A549 (cell line): ENCODE measurements at regions not wholly inside any gene's neighbourhood (a gene's known extent, or its start where the extent isn't known, plus 50 kb on each side); places are given as distances from the start of the nearest gene placed in this dataset.

ENCODE experiments used
- ATAC-seq, 2 experiments: fragments of 200-7000 bp in 1 of 2; fragments of >200 bp in 1 of 2; cut with Nextera tagmentation in 1 of 2; cut with Tn5 transposase in 1 of 2; 3 replicates each; pipeline versions ENCODE4 v1.8.0 to v1.9.1; 2018 to 2020; ENCODE audit warnings: mild to moderate bottlenecking in 1 of 2, moderate library complexity in 1 of 2
- CTCF ChIA-PET: fragments of 300-600 bp; sonication (Branson Sonifier 250); formaldehyde crosslinking; extraction: SDS; loops from one replicate; lab custom pipeline; 2021; ENCODE audit warnings: antibody characterized with exemption, inconsistent platforms; lab: Yijun Ruan, JAX
- POLR2A ChIA-PET: fragments of 350-600 bp; formaldehyde crosslinking; extraction: SDS; loops from one replicate; lab custom pipeline; 2021; ENCODE audit warnings: antibody characterized with exemption, inconsistent platforms; lab: Yijun Ruan, JAX
- DNase-seq, 2 experiments: peaks; one replicate each; pipeline versions ENCODE4 v3.0.0 to v3.0.0-alpha.2; 2011 to 2016; ENCODE audit warnings: low read depth in 1 of 2, low spot score in 1 of 2
- FAIRE-seq: peaks from 2 replicates; lab custom pipeline; 2011; peaks lifted over from hg19 to GRCh38; lab: Jason Lieb, UNC
- H3K27ac ChIP-seq, 2 experiments: fragments of >200 bp; sonication (Bioruptor Twin); formaldehyde crosslinking; 3 replicates each; pipeline ENCODE4 v1.5.1; 2016 to 2017
- H3K4me1 ChIP-seq: fragments of >200 bp; sonication (Bioruptor Twin); formaldehyde crosslinking; 3 replicates; pipeline ENCODE4 v1.6.1; 2016
- H3K4me2 ChIP-seq: fragments of >200 bp; sonication (Bioruptor Twin); formaldehyde crosslinking; 3 replicates; pipeline ENCODE4 v1.6.1; 2016
- H3K4me3 ChIP-seq: fragments of >200 bp; sonication (Bioruptor Twin); formaldehyde crosslinking; 3 replicates; pipeline ENCODE4 v1.5.1; 2016
- H3K9me3 ChIP-seq: fragments of >200 bp; sonication (Bioruptor Twin); formaldehyde crosslinking; 3 replicates; pipeline ENCODE4 v1.6.1; 2016
- BHLHE40 ChIP-seq: IDR thresholded peaks from 2 replicates; pipeline ENCODE4 v1.6.1; 2012; ENCODE audit warnings: low read depth, low read length, inconsistent platforms
- EHF ChIP-seq: fragments of 250-450 bp; sonication (Bioruptor Pico); IDR thresholded peaks from 2 replicates; pipeline ENCODE4 v1.5.0; 2020; ENCODE audit warnings: mild to moderate bottlenecking
- EP300 ChIP-seq, 2 experiments: fragments of >200 bp; sonication (Bioruptor Twin); formaldehyde crosslinking; IDR thresholded peaks; 2 replicates in 1 of 2; 3 replicates in 1 of 2; pipeline ENCODE4 v1.6.1; 2016 to 2017
- FOSB ChIP-seq: fragments of 250-450 bp; sonication (Bioruptor Pico); IDR thresholded peaks from 2 replicates; pipeline ENCODE4 v1.5.0; 2020; ENCODE audit warnings: mild to moderate bottlenecking, moderate library complexity
- HOXA7 ChIP-seq: fragments of 250-450 bp; sonication (Bioruptor Pico); IDR thresholded peaks from 2 replicates; pipeline ENCODE4 v1.5.0; 2020; ENCODE audit warnings: mild to moderate bottlenecking, moderate library complexity
- HOXB5 ChIP-seq: fragments of 250-450 bp; sonication (Bioruptor Pico); IDR thresholded peaks from 2 replicates; pipeline ENCODE4 v1.5.0; 2020; ENCODE audit warnings: mild to moderate bottlenecking, moderate library complexity
- KDM1A ChIP-seq: fragments of 200-600 bp; sonication (generic); IDR thresholded peaks from 2 replicates; pipeline ENCODE4 v1.6.1; 2016; ENCODE audit warnings: low read depth, mild to moderate bottlenecking
- MAZ ChIP-seq: fragments of 150-350 bp; IDR thresholded peaks from 2 replicates; pipeline ENCODE4 v1.6.1; 2014; ENCODE audit warnings: antibody characterized with exemption, low read depth, low read length, borderline replicate concordance
- PHF8 ChIP-seq: fragments of 200-600 bp; sonication (generic); IDR thresholded peaks from 2 replicates; pipeline ENCODE4 v1.6.1; 2016; ENCODE audit warnings: low read depth, mild to moderate bottlenecking, antibody characterized with exemption, moderate library complexity, borderline replicate concordance
- POLR2A ChIP-seq: IDR thresholded peaks from 2 replicates; pipeline ENCODE4 v1.6.1; 2012; ENCODE audit warnings: mild to moderate bottlenecking, low read length
- POLR2AphosphoS2 ChIP-seq: conservative IDR thresholded peaks from 2 replicates; pipeline ENCODE4 v1.6.1; 2012; ENCODE audit warnings: low read length, improper control_type of control experiment, inconsistent platforms
- RAD21 ChIP-seq, 2 experiments: fragments of >200 bp in 1 of 2; sonication (Bioruptor Twin) in 1 of 2; formaldehyde crosslinking in 1 of 2; IDR thresholded peaks in 1 of 2; conservative IDR thresholded peaks in 1 of 2; 2 replicates in 1 of 2; 3 replicates in 1 of 2; pipeline ENCODE4 v1.6.1; 2012 to 2018; ENCODE audit warnings: inconsistent platforms in 1 of 2
- RCOR1 ChIP-seq: fragments of 150-350 bp; IDR thresholded peaks from 2 replicates; pipeline ENCODE4 v1.6.1; 2014; ENCODE audit warnings: antibody characterized with exemption, low read length, low read depth
- SMC3 ChIP-seq: fragments of >200 bp; sonication (Bioruptor Twin); formaldehyde crosslinking; IDR thresholded peaks from 3 replicates; pipeline ENCODE4 v1.6.1; 2018; ENCODE audit warnings: inconsistent platforms
- TFCP2L1 ChIP-seq: fragments of 250-450 bp; sonication (Bioruptor Pico); IDR thresholded peaks from 2 replicates; pipeline ENCODE4 v1.5.0; 2021; ENCODE audit warnings: mild to moderate bottlenecking
- ZFP36 ChIP-seq: fragments of 450-650 bp; IDR thresholded peaks from 2 replicates; pipeline ENCODE4 v1.6.1; 2014; ENCODE audit warnings: borderline replicate concordance; ENCODE audit not compliant: partially characterized antibody
- ZNF302 ChIP-seq: fragments of 250-450 bp; sonication (Bioruptor Pico); IDR thresholded peaks from 2 replicates; pipeline ENCODE4 v1.9.0; 2021; ENCODE audit warnings: inconsistent platforms, mild to moderate bottlenecking, moderate library complexity
- WGBS: methylation state at CpG from one replicate; pipeline ENCODE4 v1.1.6; 2017; ENCODE audit errors: missing lambda C conversion rate; 5-methylcytosine and 5-hydroxymethylcytosine counted together
- TF ChIP-seq, protein P1 (sequence below): fragments of >200 bp; sonication (Bioruptor Twin); formaldehyde crosslinking; IDR thresholded peaks from 3 replicates; pipeline ENCODE4 v1.6.1; 2016
- TF ChIP-seq, protein P2 (sequence below): IDR thresholded peaks from 2 replicates; pipeline ENCODE4 v1.6.1; 2012
- TF ChIP-seq, protein P3 (sequence below): fragments of 250-450 bp; sonication (Bioruptor Pico); IDR thresholded peaks from 2 replicates; pipeline ENCODE4 v1.5.0; 2021; ENCODE audit warnings: mild to moderate bottlenecking, moderate library complexity, borderline replicate concordance
- TF ChIP-seq, protein P4 (sequence below): IDR thresholded peaks from 2 replicates; pipeline ENCODE4 v1.6.1; 2012
- TF ChIP-seq, protein P5 (sequence below): IDR thresholded peaks from 2 replicates; pipeline ENCODE4 v1.6.1; 2012; ENCODE audit warnings: low read depth, borderline replicate concordance
- TF ChIP-seq, protein P6 (sequence below): fragments of 450-650 bp; IDR thresholded peaks from 2 replicates; pipeline ENCODE4 v1.6.1; 2014; ENCODE audit warnings: antibody characterized with exemption

DNA sequence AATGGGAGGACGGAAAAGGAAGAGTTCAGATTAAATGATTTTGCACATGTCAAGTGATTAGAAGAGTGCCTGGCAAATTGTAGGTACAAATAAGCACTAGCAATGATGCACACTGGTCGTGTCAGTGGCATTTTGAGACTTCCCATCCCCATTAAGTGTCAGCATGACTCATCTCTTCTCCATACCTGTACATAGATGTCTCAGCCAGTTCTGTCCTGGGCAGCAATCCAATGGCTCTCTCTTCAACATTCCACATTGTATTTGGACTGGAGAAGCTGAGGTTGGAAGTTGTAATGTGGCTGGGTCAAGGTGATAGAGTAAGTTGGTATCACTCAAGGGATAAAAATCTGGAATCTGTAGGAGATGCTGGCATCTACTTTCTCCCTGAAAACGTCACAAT lies 742.7 kb downstream of the VRK1 start:
- ATAC-seq (no peak), FAIRE-seq (no peak), DNase-seq (no peak)
- Histone ChIP-seq H3K4me1 (no peaks in the 10 kb centered on the region), H3K4me2 (no peak overlapping the region), H3K9me3 (no peaks in the 10 kb centered on the region), H3K4me3 (no peak overlapping the region), H3K27ac (no peak overlapping the region)
- WGBS, result 9% methylated on average over 3 of the region's 3 CpGs
- ChIA-PET POLR2A (no interaction called here), CTCF (no interaction called here)
- TF ChIP-seq SMC3 (no peak), RCOR1 (no peak), PHF8 (no peak), BHLHE40 (no peak), FOSB (CRISPR knock-in tag) (no peak), KDM1A (no peak), HOXA7 (CRISPR knock-in tag) (no peak)
- TF ChIP-seq, protein P1, sequence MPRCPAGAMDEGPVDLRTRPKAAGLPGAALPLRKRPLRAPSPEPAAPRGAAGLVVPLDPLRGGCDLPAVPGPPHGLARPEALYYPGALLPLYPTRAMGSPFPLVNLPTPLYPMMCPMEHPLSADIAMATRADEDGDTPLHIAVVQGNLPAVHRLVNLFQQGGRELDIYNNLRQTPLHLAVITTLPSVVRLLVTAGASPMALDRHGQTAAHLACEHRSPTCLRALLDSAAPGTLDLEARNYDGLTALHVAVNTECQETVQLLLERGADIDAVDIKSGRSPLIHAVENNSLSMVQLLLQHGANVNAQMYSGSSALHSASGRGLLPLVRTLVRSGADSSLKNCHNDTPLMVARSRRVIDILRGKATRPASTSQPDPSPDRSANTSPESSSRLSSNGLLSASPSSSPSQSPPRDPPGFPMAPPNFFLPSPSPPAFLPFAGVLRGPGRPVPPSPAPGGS, result no peak

DNA sequence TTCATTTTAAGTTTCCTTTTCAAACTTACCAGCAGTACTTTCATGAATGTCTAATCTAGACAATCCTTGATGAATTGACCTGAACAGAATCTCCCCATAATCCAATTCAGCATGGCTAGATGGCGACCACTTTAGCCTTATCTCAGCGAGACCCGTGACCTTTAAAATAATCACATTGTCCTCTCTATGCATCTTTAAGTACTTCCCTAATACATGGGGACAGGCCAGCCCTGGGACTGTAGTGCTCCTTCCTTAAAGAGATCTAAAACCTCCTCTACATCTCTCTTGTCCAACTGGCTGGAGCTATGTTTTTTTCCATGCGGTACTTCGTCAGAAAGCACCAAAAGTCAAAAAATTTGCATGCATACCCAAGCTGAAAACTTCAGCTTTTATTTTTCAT lies 746.0 kb downstream of the VRK1 start:
- ChIA-PET POLR2A (no interaction called here), CTCF (interaction anchor here (0.6 kb wide), 1 partner anchor 23 kb away, joined by 3 read pairs; no protein-coding TSS in a partner anchor)
- ATAC-seq (no peak), DNase-seq (no peak), FAIRE-seq (no peak)
- TF ChIP-seq SMC3, result no peak
- H3K4me2 ChIP-seq, result no peak overlapping the region
- H3K27ac ChIP-seq, result no peak overlapping the region
- no peak overlapping the region for H3K4me3 ChIP-seq
- H3K4me1 ChIP-seq, result no peaks in the 10 kb centered on the region
- WGBS, result 23% methylated on average over 5 of the region's 5 CpGs
- no peaks in the 10 kb centered on the region for H3K9me3 ChIP-seq

DNA sequence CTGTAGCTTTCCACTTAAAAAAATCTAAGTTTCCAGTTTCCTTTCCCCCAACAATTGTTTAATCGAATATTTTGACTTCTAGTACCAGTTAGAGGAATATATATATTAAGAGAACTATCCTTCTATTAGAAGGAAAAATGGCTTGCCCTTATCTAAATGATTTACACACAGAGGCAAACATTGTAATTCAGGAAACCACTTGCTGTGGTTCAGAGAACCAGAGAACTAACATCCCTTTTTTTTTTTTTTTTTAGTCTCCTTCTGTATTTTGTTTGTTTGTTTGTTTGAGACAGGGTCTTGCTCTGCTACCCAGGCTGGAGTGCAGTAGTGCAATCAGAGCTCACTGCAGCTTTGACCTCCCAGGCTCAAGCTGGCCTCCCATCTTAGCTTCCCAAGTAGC lies 746.6 kb downstream of the VRK1 start:
- ATAC-seq, result no peak
- no peaks in the 10 kb centered on the region for H3K9me3 ChIP-seq
- H3K4me3 ChIP-seq, result no peak overlapping the region
- WGBS, result 2% methylated on average over 1 of the region's 1 CpG
- H3K4me2 ChIP-seq, result no peak overlapping the region
- no peak for FAIRE-seq
- ChIA-PET POLR2A (no interaction called here), CTCF (interaction anchor here (0.6 kb wide), 2 partner anchors 22 to 187 kb away, joined by 3 read pairs; no protein-coding TSS in a partner anchor)
- TF ChIP-seq RAD21 (conservative IDR thresholded peaks at IDR 0.05 in 1 of 2, IDR thresholded peaks at IDR 0.05 in 1 of 2), result no peak
- TF ChIP-seq, protein P2, sequence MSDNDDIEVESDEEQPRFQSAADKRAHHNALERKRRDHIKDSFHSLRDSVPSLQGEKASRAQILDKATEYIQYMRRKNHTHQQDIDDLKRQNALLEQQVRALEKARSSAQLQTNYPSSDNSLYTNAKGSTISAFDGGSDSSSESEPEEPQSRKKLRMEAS, result no peak
- TF ChIP-seq EHF, result no peak
- no peak for TF ChIP-seq HOXB5 (CRISPR knock-in tag)
- no peak for TF ChIP-seq TFCP2L1 (CRISPR knock-in tag)
- TF ChIP-seq, protein P3, sequence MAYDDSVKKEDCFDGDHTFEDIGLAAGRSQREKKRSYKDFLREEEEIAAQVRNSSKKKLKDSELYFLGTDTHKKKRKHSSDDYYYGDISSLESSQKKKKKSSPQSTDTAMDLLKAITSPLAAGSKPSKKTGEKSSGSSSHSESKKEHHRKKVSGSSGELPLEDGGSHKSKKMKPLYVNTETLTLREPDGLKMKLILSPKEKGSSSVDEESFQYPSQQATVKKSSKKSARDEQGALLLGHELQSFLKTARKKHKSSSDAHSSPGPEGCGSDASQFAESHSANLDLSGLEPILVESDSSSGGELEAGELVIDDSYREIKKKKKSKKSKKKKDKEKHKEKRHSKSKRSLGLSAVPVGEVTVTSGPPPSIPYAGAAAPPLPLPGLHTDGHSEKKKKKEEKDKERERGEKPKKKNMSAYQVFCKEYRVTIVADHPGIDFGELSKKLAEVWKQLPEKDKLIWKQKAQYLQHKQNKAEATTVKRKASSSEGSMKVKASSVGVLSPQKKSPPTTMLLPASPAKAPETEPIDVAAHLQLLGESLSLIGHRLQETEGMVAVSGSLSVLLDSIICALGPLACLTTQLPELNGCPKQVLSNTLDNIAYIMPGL (CRISPR knock-in tag), result no peak
- TF ChIP-seq ZFP36, result no peak
- TF ChIP-seq MAZ, result no peak
- TF ChIP-seq, protein P4, sequence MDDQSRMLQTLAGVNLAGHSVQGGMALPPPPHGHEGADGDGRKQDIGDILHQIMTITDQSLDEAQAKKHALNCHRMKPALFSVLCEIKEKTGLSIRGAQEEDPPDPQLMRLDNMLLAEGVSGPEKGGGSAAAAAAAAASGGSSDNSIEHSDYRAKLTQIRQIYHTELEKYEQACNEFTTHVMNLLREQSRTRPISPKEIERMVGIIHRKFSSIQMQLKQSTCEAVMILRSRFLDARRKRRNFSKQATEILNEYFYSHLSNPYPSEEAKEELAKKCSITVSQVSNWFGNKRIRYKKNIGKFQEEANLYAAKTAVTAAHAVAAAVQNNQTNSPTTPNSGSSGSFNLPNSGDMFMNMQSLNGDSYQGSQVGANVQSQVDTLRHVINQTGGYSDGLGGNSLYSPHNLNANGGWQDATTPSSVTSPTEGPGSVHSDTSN, result no peak
- no peak for TF ChIP-seq ZNF302 (CRISPR knock-in tag)
- TF ChIP-seq, protein P5, sequence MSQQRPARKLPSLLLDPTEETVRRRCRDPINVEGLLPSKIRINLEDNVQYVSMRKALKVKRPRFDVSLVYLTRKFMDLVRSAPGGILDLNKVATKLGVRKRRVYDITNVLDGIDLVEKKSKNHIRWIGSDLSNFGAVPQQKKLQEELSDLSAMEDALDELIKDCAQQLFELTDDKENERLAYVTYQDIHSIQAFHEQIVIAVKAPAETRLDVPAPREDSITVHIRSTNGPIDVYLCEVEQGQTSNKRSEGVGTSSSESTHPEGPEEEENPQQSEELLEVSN, result no peak
- no peak for TF ChIP-seq POLR2A
- TF ChIP-seq EP300 (IDR thresholded peaks at IDR 0.05), result no peak
- TF ChIP-seq, protein P6, sequence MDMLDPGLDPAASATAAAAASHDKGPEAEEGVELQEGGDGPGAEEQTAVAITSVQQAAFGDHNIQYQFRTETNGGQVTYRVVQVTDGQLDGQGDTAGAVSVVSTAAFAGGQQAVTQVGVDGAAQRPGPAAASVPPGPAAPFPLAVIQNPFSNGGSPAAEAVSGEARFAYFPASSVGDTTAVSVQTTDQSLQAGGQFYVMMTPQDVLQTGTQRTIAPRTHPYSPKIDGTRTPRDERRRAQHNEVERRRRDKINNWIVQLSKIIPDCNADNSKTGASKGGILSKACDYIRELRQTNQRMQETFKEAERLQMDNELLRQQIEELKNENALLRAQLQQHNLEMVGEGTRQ, result no peak
- TF ChIP-seq POLR2AphosphoS2, result no peak
- H3K4me1 ChIP-seq, result no peaks in the 10 kb centered on the region
- no peak overlapping the region for H3K27ac ChIP-seq
- no peak for DNase-seq
